Fibroblast of gingiva (primary cell): ENCODE measurements at regions not wholly inside any gene's neighbourhood (a gene's known extent, or its start where the extent isn't known, plus 50 kb on each side); places are given as distances from the start of the nearest gene placed in this dataset.
"Not testable (repeated sequence)": the region's sequence is repeated elsewhere in the genome, so short reads cannot be mapped to it uniquely, and the experiment has no call there.

Source experiments
- DNase-seq: peaks from one replicate; pipeline ENCODE4 v3.0.0-alpha.2; 2011; ENCODE audit warnings: low read depth

- DNase-seq: no peak
Measured at GRCh38 chr2:240240017-240240734, 99.7 kb upstream of the OTOS start.

GRCh38 chr2:240240781-240241180 is 100.3 kb upstream of the OTOS start:
- DNase-seq: no peak

- DNase-seq: no peak
Measured at GRCh38 chr2:240241572-240241971, 101.1 kb upstream of the OTOS start.

GRCh38 chr2:240243049-240243448 is 102.6 kb upstream of the OTOS start:
- not testable (repeated sequence) for DNase-seq

GRCh38 chr2:240244543-240244942 is 104.1 kb upstream of the OTOS start:
- no peak for DNase-seq

GRCh38 chr2:240245184-240245583 is 104.7 kb upstream of the OTOS start:
- no peak for DNase-seq

GRCh38 chr2:240245706-240246105 is 105.2 kb upstream of the OTOS start:
- no peak for DNase-seq

GRCh38 chr2:240246173-240246820 is 105.8 kb upstream of the OTOS start:
- no peak for DNase-seq

- DNase-seq: peak; percentile 64
Measured at GRCh38 chr2:240247241-240247867, 106.9 kb upstream of the OTOS start.

- DNase-seq: no peak
Measured at GRCh38 chr2:240247868-240248720, 107.6 kb upstream of the OTOS start.

- no peak for DNase-seq
Measured at GRCh38 chr2:240248721-240249422, 108.4 kb upstream of the OTOS start.

- no peak for DNase-seq
Measured at GRCh38 chr2:240249423-240250149, 109.1 kb upstream of the OTOS start.

- DNase-seq: no peak
Measured at GRCh38 chr2:240250150-240250984, 109.9 kb upstream of the OTOS start.

GRCh38 chr2:240250985-240251847 is 110.8 kb upstream of the OTOS start:
- DNase-seq: peak; percentile 84

- no peak for DNase-seq
Measured at GRCh38 chr2:240251848-240252190, 111.4 kb upstream of the OTOS start.

GRCh38 chr2:240252191-240252871 is 111.9 kb upstream of the OTOS start:
- no peak for DNase-seq

- DNase-seq: no peak
Measured at GRCh38 chr2:240252872-240253511, 112.5 kb upstream of the OTOS start.

GRCh38 chr2:240253583-240254145 is 113.2 kb upstream of the OTOS start:
- no peak for DNase-seq
